Muscle of leg (tissue), 3 donors: ENCODE measurements at regions not wholly inside any gene's neighbourhood (a gene's known extent, or its start where the extent isn't known, plus 50 kb on each side); places are given as distances from the start of the nearest gene placed in this dataset.

Experiments used
- DNase-seq: peaks from one replicate; pipeline ENCODE4 v3.0.0; 2013
- H3K27ac ChIP-seq: one replicate; pipeline ENCODE4 v1.5.1; 2013; ENCODE audit warnings: mild to moderate bottlenecking, low read length, control low read depth
- H3K27me3 ChIP-seq: one replicate; pipeline ENCODE4 v1.6.1; 2013; ENCODE audit warnings: low read length; ENCODE audit not compliant: control insufficient read depth, insufficient read depth
- H3K36me3 ChIP-seq: one replicate; pipeline ENCODE4 v1.6.1; 2013; ENCODE audit warnings: low read length; ENCODE audit not compliant: control insufficient read depth, insufficient read depth
- H3K4me1 ChIP-seq: one replicate; pipeline ENCODE4 v1.6.1; 2013; ENCODE audit warnings: low read length; ENCODE audit not compliant: control insufficient read depth, insufficient read depth
- H3K4me3 ChIP-seq: one replicate; pipeline ENCODE4 v1.5.1; 2013; ENCODE audit warnings: low read length, control low read depth
- H3K9me3 ChIP-seq: replicated peaks from 2 replicates; pipeline ENCODE4 v1.6.1; 2013; ENCODE audit warnings: low read depth, low read length; ENCODE audit not compliant: control insufficient read depth
- WGBS: methylation state at CpG from one replicate; pipeline ENCODE4 v1.1.5; 2013; ENCODE audit warnings: missing lambda C conversion rate; ENCODE audit not compliant: insufficient coverage; 5-methylcytosine and 5-hydroxymethylcytosine counted together

DNA sequence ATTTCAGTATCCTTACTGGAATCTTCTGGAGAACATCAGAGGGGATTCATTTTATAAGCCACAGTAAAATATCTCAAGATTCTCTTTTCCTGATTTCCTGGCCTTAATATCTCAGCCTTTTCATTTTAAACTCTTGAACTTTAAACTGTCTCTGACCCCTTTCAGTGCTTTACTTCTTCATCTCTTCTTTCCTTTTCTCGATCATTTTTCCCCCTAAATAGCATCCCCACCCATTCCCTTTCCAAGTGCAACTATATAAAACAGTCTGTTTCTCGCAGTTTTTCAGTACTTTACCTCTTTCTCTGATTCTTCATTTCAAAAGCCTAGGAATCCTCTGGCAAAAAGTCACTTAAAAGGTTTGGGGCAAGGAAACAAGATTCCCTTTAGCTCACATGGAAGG, 80.5 kb downstream of the PALM2AKAP2 start:
- H3K4me1 ChIP-seq: peaks cover 15% of the 10 kb centered on the region
- H3K9me3 ChIP-seq: no peaks in the 10 kb centered on the region
- H3K27ac ChIP-seq: peak overlapping the region; percentile 86
- peak; percentile 65 for DNase-seq
- H3K4me3 ChIP-seq: no peak overlapping the region
- H3K36me3 ChIP-seq: no peaks in the 10 kb centered on the region
- WGBS: 38% methylated on average over 1 of the region's 2 CpGs
- H3K27me3 ChIP-seq: no peaks in the 10 kb centered on the region

- no peaks in the 10 kb centered on the region for H3K27me3 ChIP-seq
- no peaks in the 10 kb centered on the region for H3K9me3 ChIP-seq
- peaks cover 15% of the 10 kb centered on the region for H3K4me1 ChIP-seq
- H3K4me3 ChIP-seq: no peak overlapping the region
- H3K36me3 ChIP-seq: no peaks in the 10 kb centered on the region
- WGBS: 6% methylated on average over 2 of the region's 4 CpGs
- DNase-seq: peak; percentile 98
- H3K27ac ChIP-seq: peak overlapping the region; percentile 86
These were observed 81.5 kb downstream of the PALM2AKAP2 start for GRCh38 chr9:109861499-109861898.

DNA sequence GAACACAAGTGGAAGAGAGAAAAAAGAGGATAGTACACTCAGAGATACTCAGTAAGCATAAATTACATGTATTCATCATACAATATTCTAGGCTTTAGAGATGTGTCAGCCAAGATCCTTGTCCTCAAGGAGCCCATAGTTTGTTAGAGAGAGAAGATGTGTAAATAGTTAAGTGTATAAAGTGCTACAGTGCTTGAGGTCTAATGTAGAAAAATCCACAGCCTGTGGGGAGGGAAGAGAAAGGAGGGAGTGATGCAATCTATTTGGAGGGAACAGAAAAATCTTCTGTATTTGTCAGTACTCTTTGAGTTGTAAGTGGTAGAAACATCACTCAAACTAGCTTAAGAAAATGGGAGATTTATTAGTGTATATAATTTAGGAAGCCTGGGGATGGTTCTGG, 81.9 kb downstream of the PALM2AKAP2 start:
- Histone ChIP-seq H3K4me3 (no peak overlapping the region), H3K4me1 (peaks cover 15% of the 10 kb centered on the region), H3K9me3 (no peaks in the 10 kb centered on the region), H3K36me3 (no peaks in the 10 kb centered on the region), H3K27me3 (no peaks in the 10 kb centered on the region), H3K27ac (peak overlapping the region; percentile 84)
- DNase-seq: no peak

GRCh38 chr9:109862452-109862851, 82.5 kb downstream of the PALM2AKAP2 start:
- Histone ChIP-seq H3K27ac (peak overlapping the region; percentile 84), H3K9me3 (no peaks in the 10 kb centered on the region), H3K4me3 (no peak overlapping the region), H3K4me1 (peaks cover 20% of the 10 kb centered on the region), H3K27me3 (no peaks in the 10 kb centered on the region), H3K36me3 (no peaks in the 10 kb centered on the region)
- DNase-seq: no peak
- WGBS: 82% methylated on average over 3 of the region's 3 CpGs

DNA sequence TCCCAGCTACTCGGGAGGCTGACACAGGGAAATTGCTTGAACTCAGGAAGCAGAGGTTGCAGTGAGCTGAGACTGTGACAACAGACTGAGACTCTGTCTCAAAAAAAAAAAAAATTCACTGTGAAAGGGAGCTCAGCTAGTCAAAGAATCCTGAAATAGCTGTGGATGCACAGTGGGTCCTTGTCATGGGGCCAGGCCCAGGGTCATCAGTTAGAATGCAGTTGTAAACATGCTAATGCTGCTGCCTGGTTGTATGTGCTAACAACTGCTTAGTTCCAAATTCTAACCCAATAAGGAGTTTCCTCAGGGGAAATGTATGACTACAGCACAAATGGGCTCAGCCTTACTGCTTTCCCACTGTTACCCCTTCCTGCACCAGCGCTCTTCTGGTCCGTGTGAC, 84.0 kb downstream of the PALM2AKAP2 start:
- H3K27me3 ChIP-seq: no peaks in the 10 kb centered on the region
- H3K4me3 ChIP-seq: no peak overlapping the region
- H3K27ac ChIP-seq: no peak overlapping the region
- no peaks in the 10 kb centered on the region for H3K36me3 ChIP-seq
- DNase-seq: peak; percentile 30
- H3K9me3 ChIP-seq: no peaks in the 10 kb centered on the region
- H3K4me1 ChIP-seq: peaks cover 30% of the 10 kb centered on the region
- 100% methylated on average over 3 of the region's 3 CpGs for WGBS

GRCh38 chr9:109865521-109865920, 85.5 kb downstream of the PALM2AKAP2 start:
- Histone ChIP-seq H3K27me3 (no peaks in the 10 kb centered on the region), H3K9me3 (no peaks in the 10 kb centered on the region), H3K4me3 (no peak overlapping the region), H3K27ac (no peak overlapping the region), H3K36me3 (peaks cover 4% of the 10 kb centered on the region), H3K4me1 (peaks cover 30% of the 10 kb centered on the region)
- DNase-seq: no peak

- Histone ChIP-seq H3K27me3 (no peaks in the 10 kb centered on the region), H3K4me1 (peaks cover 15% of the 10 kb centered on the region), H3K27ac (peak overlapping the region; percentile 5), H3K4me3 (no peak overlapping the region), H3K9me3 (no peaks in the 10 kb centered on the region), H3K36me3 (peaks cover 4% of the 10 kb centered on the region)
- 57% methylated on average over 1 of the region's 4 CpGs for WGBS
- peak; percentile 43 for DNase-seq
These were observed 88.2 kb downstream of the PALM2AKAP2 start for GRCh38 chr9:109868207-109868606.

- no peak overlapping the region for H3K4me3 ChIP-seq
- H3K4me1 ChIP-seq: peaks cover 15% of the 10 kb centered on the region
- no peaks in the 10 kb centered on the region for H3K27me3 ChIP-seq
- H3K27ac ChIP-seq: no peak overlapping the region
- peaks cover 4% of the 10 kb centered on the region for H3K36me3 ChIP-seq
- no peak for DNase-seq
- WGBS: 90% methylated on average over 2 of the region's 3 CpGs
- H3K9me3 ChIP-seq: no peaks in the 10 kb centered on the region
These were observed 88.7 kb downstream of the PALM2AKAP2 start for GRCh38 chr9:109868722-109869121.

GRCh38 chr9:109870365-109870764, 90.4 kb downstream of the PALM2AKAP2 start:
- H3K27ac ChIP-seq: no peak overlapping the region
- H3K9me3 ChIP-seq: no peaks in the 10 kb centered on the region
- H3K4me1 ChIP-seq: peaks cover 15% of the 10 kb centered on the region
- peaks cover 4% of the 10 kb centered on the region for H3K36me3 ChIP-seq
- 86% methylated on average over 4 of the region's 6 CpGs for WGBS
- no peak for DNase-seq
- no peak overlapping the region for H3K4me3 ChIP-seq
- H3K27me3 ChIP-seq: no peaks in the 10 kb centered on the region

GRCh38 chr9:109872901-109873300, 92.9 kb downstream of the PALM2AKAP2 start:
- Histone ChIP-seq H3K36me3 (peaks cover 4% of the 10 kb centered on the region), H3K4me3 (no peak overlapping the region), H3K27ac (no peak overlapping the region), H3K27me3 (no peaks in the 10 kb centered on the region), H3K4me1 (peaks cover 12% of the 10 kb centered on the region), H3K9me3 (no peaks in the 10 kb centered on the region)
- no peak for DNase-seq
- WGBS: no CpG with 5 or more reads among the region's 4 CpGs

- Histone ChIP-seq H3K27me3 (no peaks in the 10 kb centered on the region), H3K9me3 (no peaks in the 10 kb centered on the region), H3K4me3 (no peak overlapping the region), H3K27ac (peak overlapping the region; percentile 14), H3K36me3 (peaks cover 3% of the 10 kb centered on the region), H3K4me1 (peaks cover 4% of the 10 kb centered on the region)
- WGBS: 87% methylated on average over 3 of the region's 4 CpGs
- DNase-seq: peak; percentile 41
These were observed 95.6 kb downstream of the PALM2AKAP2 start for GRCh38 chr9:109875495-109876129.
